ENCODE measurements at regions not wholly inside any gene's neighbourhood (a gene's known extent, or its start where the extent isn't known, plus 50 kb on each side); places are given as distances from the start of the nearest gene placed in this dataset.

- TF ChIP-seq RAD21 (IDR thresholded peaks at IDR 0.05; ENCODE audit: low read depth) (no peak), CTCF (IDR thresholded peaks at IDR 0.05 in 2 of 3, conservative IDR thresholded peaks at IDR 0.05 in 1 of 3; ENCODE audit: borderline replicate concordance in 1 of 3, insufficient read depth in 1 of 3, low read depth in 2 of 3, low read length in 2 of 3) (no peak), CEBPB (IDR thresholded peaks at IDR 0.05; ENCODE audit: low read depth) (no peak), SP1 (IDR thresholded peaks at IDR 0.05; ENCODE audit: low read depth) (no peak), POLR2AphosphoS5 (IDR thresholded peaks at IDR 0.05; ENCODE audit: low read depth, low read length) (no peak), FOSL1 (IDR thresholded peaks at IDR 0.05; ENCODE audit: low read depth) (no peak), POLR2A (IDR thresholded peaks at IDR 0.05; ENCODE audit: borderline replicate concordance, extremely low read depth, insufficient read depth, insufficient read length) (no peak), EZH2phosphoT487 (IDR thresholded peaks at IDR 0.05; ENCODE audit: borderline replicate concordance) (no peak), ATF3 (IDR thresholded peaks at IDR 0.05) (no peak), EZH2 (IDR thresholded peaks at IDR 0.05) (no peak), SRF (IDR thresholded peaks at IDR 0.05; ENCODE audit: low read depth) (no peak), ZNF274 (IDR thresholded peaks at IDR 0.05; ENCODE audit: low read depth, low read length) (no peak)
- TF ChIP-seq, protein P1, sequence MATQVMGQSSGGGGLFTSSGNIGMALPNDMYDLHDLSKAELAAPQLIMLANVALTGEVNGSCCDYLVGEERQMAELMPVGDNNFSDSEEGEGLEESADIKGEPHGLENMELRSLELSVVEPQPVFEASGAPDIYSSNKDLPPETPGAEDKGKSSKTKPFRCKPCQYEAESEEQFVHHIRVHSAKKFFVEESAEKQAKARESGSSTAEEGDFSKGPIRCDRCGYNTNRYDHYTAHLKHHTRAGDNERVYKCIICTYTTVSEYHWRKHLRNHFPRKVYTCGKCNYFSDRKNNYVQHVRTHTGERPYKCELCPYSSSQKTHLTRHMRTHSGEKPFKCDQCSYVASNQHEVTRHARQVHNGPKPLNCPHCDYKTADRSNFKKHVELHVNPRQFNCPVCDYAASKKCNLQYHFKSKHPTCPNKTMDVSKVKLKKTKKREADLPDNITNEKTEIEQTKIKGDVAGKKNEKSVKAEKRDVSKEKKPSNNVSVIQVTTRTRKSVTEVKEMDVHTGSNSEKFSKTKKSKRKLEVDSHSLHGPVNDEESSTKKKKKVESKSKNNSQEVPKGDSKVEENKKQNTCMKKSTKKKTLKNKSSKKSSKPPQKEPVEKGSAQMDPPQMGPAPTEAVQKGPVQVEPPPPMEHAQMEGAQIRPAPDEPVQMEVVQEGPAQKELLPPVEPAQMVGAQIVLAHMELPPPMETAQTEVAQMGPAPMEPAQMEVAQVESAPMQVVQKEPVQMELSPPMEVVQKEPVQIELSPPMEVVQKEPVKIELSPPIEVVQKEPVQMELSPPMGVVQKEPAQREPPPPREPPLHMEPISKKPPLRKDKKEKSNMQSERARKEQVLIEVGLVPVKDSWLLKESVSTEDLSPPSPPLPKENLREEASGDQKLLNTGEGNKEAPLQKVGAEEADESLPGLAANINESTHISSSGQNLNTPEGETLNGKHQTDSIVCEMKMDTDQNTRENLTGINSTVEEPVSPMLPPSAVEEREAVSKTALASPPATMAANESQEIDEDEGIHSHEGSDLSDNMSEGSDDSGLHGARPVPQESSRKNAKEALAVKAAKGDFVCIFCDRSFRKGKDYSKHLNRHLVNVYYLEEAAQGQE (IDR thresholded peaks at IDR 0.05; ENCODE audit: low read depth), result no peak
- TF ChIP-seq, protein P2, sequence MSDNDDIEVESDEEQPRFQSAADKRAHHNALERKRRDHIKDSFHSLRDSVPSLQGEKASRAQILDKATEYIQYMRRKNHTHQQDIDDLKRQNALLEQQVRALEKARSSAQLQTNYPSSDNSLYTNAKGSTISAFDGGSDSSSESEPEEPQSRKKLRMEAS (IDR thresholded peaks at IDR 0.05), result no peak
Observed at GRCh38 chr13:90562443-90562842, 785.0 kb upstream of the MIR17HG start.

Data from HCT116 (cell line).